ENCODE measurements at regions not wholly inside any gene's neighbourhood (a gene's known extent, or its start where the extent isn't known, plus 50 kb on each side); places are given as distances from the start of the nearest gene placed in this dataset.

DNA sequence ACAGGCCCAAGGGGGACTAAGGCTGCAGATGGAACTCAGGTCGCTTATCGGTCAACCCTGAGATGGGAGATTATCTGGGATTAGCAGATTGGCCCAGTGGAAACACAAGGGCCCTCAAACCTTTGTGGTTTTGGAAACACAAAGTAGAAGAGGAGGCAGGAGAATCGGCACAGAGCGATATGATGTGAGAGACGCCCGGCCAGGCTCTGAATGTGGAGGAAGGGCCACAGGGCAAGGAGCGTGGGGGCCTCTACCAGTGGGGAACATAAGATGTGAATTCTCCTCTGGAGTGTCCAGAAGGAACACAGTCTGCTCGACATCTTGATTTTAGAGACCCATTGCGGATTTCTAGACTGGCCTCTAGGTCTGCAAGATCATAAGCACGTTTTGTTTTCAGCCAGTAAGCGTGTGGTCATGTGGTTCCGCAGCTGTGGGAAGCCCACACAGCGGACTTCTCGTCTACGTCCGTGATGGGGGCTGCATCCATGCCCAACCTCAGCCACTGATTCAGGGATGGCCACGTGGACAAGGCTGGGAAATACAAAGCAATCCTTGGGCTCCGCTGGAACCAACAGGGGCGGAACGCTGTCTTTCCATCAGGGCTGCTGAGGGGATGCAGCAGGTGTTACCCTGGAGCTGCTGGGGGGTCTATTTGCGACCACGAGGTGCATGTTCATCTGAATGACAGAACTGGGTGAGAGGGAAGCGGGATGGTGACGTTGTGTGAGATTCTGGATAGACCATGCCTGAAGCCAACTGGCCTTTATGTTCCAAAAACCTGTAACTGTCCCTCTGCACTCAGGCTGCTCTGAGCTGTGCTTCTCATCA is 127.6 kb upstream of the PMEPA1 start:
- Histone ChIP-seq H3K27ac (no peak overlapping the region), H3K4me3 (replicated peaks in 1 of 3) (no peak overlapping the region), H3K9me3 (no peaks in the 10 kb centered on the region), H3K27me3 (no peaks in the 10 kb centered on the region), H3K36me3 (no peaks in the 10 kb centered on the region), H3K4me1 (no peaks in the 10 kb centered on the region)
- WGBS, 2 donors, result 83 to 85% methylated on average over 23 to 24 of the region's 24 CpGs
- TF ChIP-seq POLR2A (IDR thresholded peaks at IDR 0.05), result no peak
- TF ChIP-seq, protein P1, sequence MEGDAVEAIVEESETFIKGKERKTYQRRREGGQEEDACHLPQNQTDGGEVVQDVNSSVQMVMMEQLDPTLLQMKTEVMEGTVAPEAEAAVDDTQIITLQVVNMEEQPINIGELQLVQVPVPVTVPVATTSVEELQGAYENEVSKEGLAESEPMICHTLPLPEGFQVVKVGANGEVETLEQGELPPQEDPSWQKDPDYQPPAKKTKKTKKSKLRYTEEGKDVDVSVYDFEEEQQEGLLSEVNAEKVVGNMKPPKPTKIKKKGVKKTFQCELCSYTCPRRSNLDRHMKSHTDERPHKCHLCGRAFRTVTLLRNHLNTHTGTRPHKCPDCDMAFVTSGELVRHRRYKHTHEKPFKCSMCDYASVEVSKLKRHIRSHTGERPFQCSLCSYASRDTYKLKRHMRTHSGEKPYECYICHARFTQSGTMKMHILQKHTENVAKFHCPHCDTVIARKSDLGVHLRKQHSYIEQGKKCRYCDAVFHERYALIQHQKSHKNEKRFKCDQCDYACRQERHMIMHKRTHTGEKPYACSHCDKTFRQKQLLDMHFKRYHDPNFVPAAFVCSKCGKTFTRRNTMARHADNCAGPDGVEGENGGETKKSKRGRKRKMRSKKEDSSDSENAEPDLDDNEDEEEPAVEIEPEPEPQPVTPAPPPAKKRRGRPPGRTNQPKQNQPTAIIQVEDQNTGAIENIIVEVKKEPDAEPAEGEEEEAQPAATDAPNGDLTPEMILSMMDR (IDR thresholded peaks at IDR 0.05), result no peak
- intact Hi-C loops (cut with DNase I), result no loop called here
- no peak for DNase-seq

DNA sequence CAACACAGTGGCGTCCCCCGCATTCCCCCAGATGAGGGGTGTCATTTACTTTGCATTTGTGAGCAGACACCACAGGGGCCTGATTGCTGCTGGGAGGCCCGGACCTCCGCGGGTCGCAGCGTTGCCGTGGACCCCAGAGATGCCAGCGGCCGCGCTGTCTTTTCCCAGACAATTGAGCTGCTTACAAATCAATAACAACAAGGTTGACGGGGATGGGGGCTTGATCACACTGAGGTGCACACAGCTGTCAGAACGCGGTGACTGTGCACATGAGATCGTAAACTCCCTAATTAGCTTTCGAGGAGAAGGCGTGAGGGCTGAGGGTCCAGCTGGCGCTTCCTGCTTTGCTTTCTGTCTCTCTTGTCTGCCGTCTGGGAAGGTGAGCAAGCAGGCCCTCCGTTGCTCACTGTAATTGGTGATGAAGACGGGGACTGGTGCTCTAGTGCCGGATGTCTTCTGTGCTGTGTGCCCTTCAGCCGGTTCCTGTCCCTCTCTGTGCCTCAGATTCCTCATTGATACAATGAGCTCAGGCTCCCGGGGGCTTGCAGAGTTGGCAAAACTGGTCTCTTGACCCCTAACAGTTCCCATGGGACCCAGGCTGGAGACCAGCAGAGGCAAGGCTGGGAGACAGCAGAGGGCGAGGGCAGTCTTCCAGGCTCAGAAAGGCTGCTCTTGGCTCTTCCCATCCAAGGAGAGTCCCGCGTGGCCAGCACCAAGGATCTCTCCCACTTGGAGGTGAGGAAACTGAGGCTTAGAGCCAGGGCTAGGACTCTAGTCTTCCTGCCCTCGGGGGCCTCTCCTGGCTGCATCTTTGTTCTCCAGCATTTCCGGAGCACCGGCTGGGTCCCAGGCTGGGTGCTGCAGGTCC is 126.0 kb upstream of the PMEPA1 start:
- 48 to 52% methylated on average over 27 to 28 of the region's 30 CpGs for WGBS, 2 donors
- Histone ChIP-seq H3K4me1 (no peaks in the 10 kb centered on the region), H3K36me3 (no peaks in the 10 kb centered on the region), H3K27me3 (no peaks in the 10 kb centered on the region), H3K4me3 (replicated peaks in 1 of 3) (no peak overlapping the region), H3K27ac (no peak overlapping the region), H3K9me3 (no peaks in the 10 kb centered on the region)
- TF ChIP-seq POLR2A (IDR thresholded peaks at IDR 0.05), result no peak
- TF ChIP-seq, protein P1 (IDR thresholded peaks at IDR 0.05), result no peak
- DNase-seq, result no peak
- intact Hi-C loops (cut with DNase I), result no loop called here

DNA sequence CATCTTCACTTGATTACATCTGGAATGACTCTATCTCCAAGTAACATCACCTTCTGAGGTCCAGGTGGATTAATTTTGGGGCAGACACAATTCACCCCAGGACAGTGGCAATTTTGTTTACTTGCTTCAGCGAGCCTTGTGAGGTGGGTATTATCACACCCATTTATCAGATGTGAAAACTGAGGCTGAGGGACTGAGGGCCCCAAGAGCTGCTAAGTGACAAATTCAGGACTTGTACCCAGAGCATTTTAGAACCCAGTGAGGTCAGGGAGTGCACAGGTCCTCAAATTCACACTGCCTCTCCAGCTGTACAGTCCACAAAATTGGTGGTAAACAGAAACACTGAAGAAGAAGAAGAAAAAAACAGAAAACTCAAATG is 125.2 kb upstream of the PMEPA1 start:
- no peaks in the 10 kb centered on the region for H3K27me3 ChIP-seq
- no peaks in the 10 kb centered on the region for H3K9me3 ChIP-seq
- no peak overlapping the region for H3K4me3 ChIP-seq (replicated peaks in 1 of 3)
- H3K36me3 ChIP-seq, result no peaks in the 10 kb centered on the region
- DNase-seq, result no peak
- 79 to 100% methylated on average over 1 of the region's 1 CpG for WGBS, 2 donors
- intact Hi-C loops (cut with DNase I), result no loop called here
- TF ChIP-seq, protein P1 (IDR thresholded peaks at IDR 0.05), result no peak
- TF ChIP-seq POLR2A (IDR thresholded peaks at IDR 0.05), result no peak
- H3K4me1 ChIP-seq, result no peaks in the 10 kb centered on the region
- H3K27ac ChIP-seq, result no peak overlapping the region

DNA sequence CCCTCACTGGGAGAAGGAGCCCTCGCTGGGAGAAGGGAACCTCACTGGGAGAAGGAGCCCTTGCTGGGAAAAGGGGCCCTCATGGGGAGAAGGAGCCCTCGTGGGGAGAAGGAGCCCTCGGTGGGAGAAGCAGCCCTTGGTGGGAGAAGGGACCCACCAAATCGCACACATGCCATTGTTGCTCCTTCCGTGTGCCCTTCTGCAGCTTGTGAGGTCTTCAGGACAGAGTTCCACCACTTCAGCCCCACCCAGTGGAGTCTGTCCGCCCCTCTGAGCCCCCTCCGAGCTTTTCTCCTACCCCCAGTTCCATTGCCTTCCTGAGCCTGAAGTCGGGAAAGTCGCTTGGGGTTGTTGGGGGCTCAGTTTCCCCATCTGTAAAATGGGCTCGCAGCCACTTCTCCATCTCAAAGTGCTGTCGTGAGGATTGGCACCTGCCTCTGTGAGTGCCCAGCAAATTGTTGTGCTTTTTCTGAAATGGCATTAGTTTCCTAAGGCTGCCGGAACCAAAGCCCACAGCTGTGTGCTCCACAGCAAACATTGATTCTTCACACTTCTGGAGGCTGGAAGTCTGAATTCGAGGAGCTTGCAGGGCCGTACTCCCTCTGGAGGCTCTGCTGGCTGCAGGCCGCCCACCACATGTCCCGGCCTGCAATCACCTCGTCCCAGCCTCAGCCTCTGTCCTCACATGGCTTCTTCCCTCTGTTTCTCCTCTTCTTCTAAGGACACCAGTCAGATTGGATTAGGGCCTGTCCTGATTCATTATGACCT is 124.7 kb upstream of the PMEPA1 start:
- Histone ChIP-seq H3K27ac (no peak overlapping the region), H3K4me3 (replicated peaks in 1 of 3) (no peak overlapping the region), H3K36me3 (no peaks in the 10 kb centered on the region), H3K4me1 (no peaks in the 10 kb centered on the region), H3K9me3 (no peaks in the 10 kb centered on the region), H3K27me3 (no peaks in the 10 kb centered on the region)
- TF ChIP-seq POLR2A (IDR thresholded peaks at IDR 0.05), result no peak
- DNase-seq, result no peak
- 79 to 82% methylated on average over 17 of the region's 17 CpGs for WGBS, 2 donors
- intact Hi-C loops (cut with DNase I), result no loop called here

DNA sequence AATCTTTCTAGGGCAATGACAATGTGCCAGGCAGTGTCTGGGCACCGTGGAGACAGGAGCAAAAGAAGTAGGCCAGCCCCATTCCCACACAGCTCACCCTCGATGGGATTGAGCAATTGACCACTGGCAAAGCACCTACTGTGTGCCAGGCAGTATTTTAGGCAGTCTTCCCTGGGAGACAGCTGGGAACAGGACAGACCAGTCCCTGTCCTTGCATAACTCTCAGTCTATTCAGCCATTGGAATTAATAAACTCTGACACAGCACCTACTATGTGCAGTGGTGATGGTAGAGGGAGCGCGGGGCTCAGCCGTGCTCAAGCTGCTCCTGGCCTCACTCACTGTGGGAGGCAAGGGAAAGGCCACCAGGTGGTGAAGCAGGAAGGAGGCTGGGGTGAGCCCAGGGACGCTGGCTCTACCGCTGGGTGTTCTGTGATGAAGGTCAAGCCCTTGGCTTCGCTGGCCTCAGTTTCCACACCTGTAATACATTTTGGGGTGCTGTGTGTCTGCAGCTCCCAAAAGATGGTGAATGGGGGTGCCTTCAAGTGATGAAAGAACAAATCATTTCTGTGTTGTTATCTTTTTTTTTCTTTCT is 122.3 kb upstream of the PMEPA1 start:
- WGBS, 2 donors, result 80 to 88% methylated on average over 8 of the region's 8 CpGs
- intact Hi-C loops (cut with DNase I), result no loop called here
- Histone ChIP-seq H3K27ac (no peak overlapping the region), H3K4me3 (replicated peaks in 1 of 3) (no peak overlapping the region), H3K4me1 (no peaks in the 10 kb centered on the region), H3K27me3 (no peaks in the 10 kb centered on the region), H3K9me3 (no peaks in the 10 kb centered on the region), H3K36me3 (no peaks in the 10 kb centered on the region)
- TF ChIP-seq, protein P1 (IDR thresholded peaks at IDR 0.05), result no peak
- TF ChIP-seq POLR2A (IDR thresholded peaks at IDR 0.05), result no peak
- DNase-seq, result no peak
